OCI-LY7 (cell line): ENCODE measurements at regions not wholly inside any gene's neighbourhood (a gene's known extent, or its start where the extent isn't known, plus 50 kb on each side); places are given as distances from the start of the nearest gene placed in this dataset.

Experiments used
- BruUV-seq: library from RNA; stranded (reverse); fragments of 400-500 nt; replicated peaks from 2 replicates; lab custom pipeline; 2021; lab: Mats Ljungman, UMichigan
- CTCF ChIA-PET: fragments of 300-600 bp; sonication (Branson Sonifier 250); formaldehyde crosslinking; loops from one replicate; lab custom pipeline; 2022; ENCODE audit warnings: antibody characterized with exemption; ENCODE audit not compliant: unreplicated experiment; lab: Charles Lee
- POLR2A ChIA-PET: fragments of 300-600 bp; sonication (Branson Sonifier 250); formaldehyde crosslinking; loops from one replicate; lab custom pipeline; 2022; ENCODE audit warnings: antibody characterized with exemption; lab: Charles Lee
- DNase-seq: peaks from one replicate; pipeline ENCODE4 v3.0.0-alpha.2; 2015; ENCODE audit warnings: low spot score
- H2AFZ ChIP-seq: fragments of 200-600 bp; sonication (generic), shearing (Covaris generic); 2 replicates; pipeline ENCODE4 v1.6.1; 2014; ENCODE audit warnings: mild to moderate bottlenecking, antibody characterized with exemption, low read length, moderate library complexity
- H3K27ac ChIP-seq: fragments of 200-600 bp; sonication (generic); 2 replicates; pipeline ENCODE4 v1.5.1; 2014; ENCODE audit warnings: mixed run types, low read depth, mild to moderate bottlenecking, moderate library complexity, low read length, inconsistent platforms; ENCODE audit not compliant: poor library complexity, severe bottlenecking
- H3K36me3 ChIP-seq: fragments of 200-600 bp; sonication (generic); 2 replicates; pipeline ENCODE4 v1.6.1; 2014; ENCODE audit warnings: mild to moderate bottlenecking, antibody characterized with exemption, low read length, moderate library complexity, mixed read lengths; ENCODE audit not compliant: insufficient read depth
- H3K4me1 ChIP-seq: fragments of 200-600 bp; sonication (generic); 2 replicates; pipeline ENCODE4 v1.5.1; 2014; ENCODE audit warnings: mild to moderate bottlenecking, low read length; ENCODE audit not compliant: insufficient read depth, poor library complexity, severe bottlenecking
- H3K4me2 ChIP-seq: fragments of 200-600 bp; sonication (generic); 2 replicates; pipeline ENCODE4 v1.6.1; 2014; ENCODE audit warnings: mild to moderate bottlenecking, low read length
- H3K4me3 ChIP-seq: fragments of 200-600 bp; sonication (generic); 2 replicates; pipeline ENCODE4 v1.5.1; 2014; ENCODE audit warnings: mild to moderate bottlenecking, low read depth, low read length; ENCODE audit not compliant: poor library complexity, severe bottlenecking
- H3K79me2 ChIP-seq: fragments of 200-600 bp; sonication (generic); 2 replicates; pipeline ENCODE4 v1.6.1; 2016; ENCODE audit warnings: low read depth, mild to moderate bottlenecking, low read length, moderate library complexity, mixed read lengths; ENCODE audit not compliant: insufficient read depth
- H3K9me2 ChIP-seq: fragments of 200-600 bp; sonication (generic); 2 replicates; pipeline ENCODE4 v1.6.1; 2016; ENCODE audit warnings: mild to moderate bottlenecking, low read length, mixed read lengths; ENCODE audit not compliant: insufficient read depth
- H3K9me3 ChIP-seq: fragments of 200-600 bp; sonication (generic); 2 replicates; pipeline ENCODE4 v1.6.1; 2014; ENCODE audit warnings: mild to moderate bottlenecking, mixed run types, low read length, mixed read lengths
- H4K20me1 ChIP-seq: fragments of 200-600 bp; sonication (generic); 2 replicates; pipeline ENCODE4 v1.6.1; 2014; ENCODE audit warnings: mild to moderate bottlenecking, antibody characterized with exemption, low read length, moderate library complexity, mixed read lengths; ENCODE audit not compliant: insufficient read depth
- CTCF ChIP-seq: fragments of 200-600 bp; sonication (generic); conservative IDR thresholded peaks from 2 replicates; pipeline ENCODE4 v1.5.1; 2014; ENCODE audit warnings: mild to moderate bottlenecking, antibody characterized with exemption, low read length, moderate library complexity, mixed read lengths
- EZH2phosphoT487 ChIP-seq: fragments of 200-600 bp; sonication (generic); IDR thresholded peaks from 2 replicates; pipeline ENCODE4 v1.6.1; 2018; ENCODE audit warnings: low read depth, borderline replicate concordance, mild to moderate bottlenecking, mixed run types, antibody characterized with exemption, low read length, moderate library complexity, mixed read lengths
- intact Hi-C: fragments of 100-400 bp; cut with micrococcal nuclease; formaldehyde crosslinking; loops from one replicate; pipeline ENCODE4 v1.10.0; 2022; ENCODE audit not compliant: unreplicated experiment

- DNase-seq = no peak
- intact Hi-C loops = no loop called here
- CTCF ChIA-PET = interaction anchor here (0.6 to 1.3 kb wide), 3 partner anchors 86 to 223 kb away, joined by 3 to 9 read pairs (median 3); no protein-coding TSS in a partner anchor
- Histone ChIP-seq H3K4me1 (peaks cover 6% of the 10 kb centered on the region), H3K4me3 (no peak overlapping the region), H3K9me3 (no peaks in the 10 kb centered on the region), H3K4me2 (no peak overlapping the region), H3K36me3 (no peaks in the 10 kb centered on the region), H2AFZ (no peak overlapping the region), H3K79me2 (no peaks in the 10 kb centered on the region), H3K27ac (no peak overlapping the region), H3K9me2 (no peaks in the 10 kb centered on the region), H4K20me1 (no peaks in the 10 kb centered on the region)
- TF ChIP-seq CTCF (no peak), EZH2phosphoT487 (no peak)
- POLR2A ChIA-PET = no interaction called here
- BruUV-seq = no TSS peak
Measured at GRCh38 chr17:77055453-77055852, 85.3 kb upstream of the SEC14L1 start.

- CTCF ChIA-PET = interaction anchor here (1.0 kb wide), 1 partner anchor 190 kb away, joined by 4 read pairs; no protein-coding TSS in a partner anchor
- Histone ChIP-seq H3K9me2 (no peaks in the 10 kb centered on the region), H4K20me1 (no peaks in the 10 kb centered on the region), H3K36me3 (no peaks in the 10 kb centered on the region), H3K27ac (no peak overlapping the region), H3K79me2 (no peaks in the 10 kb centered on the region), H3K4me1 (peaks cover 6% of the 10 kb centered on the region), H2AFZ (no peak overlapping the region), H3K4me2 (no peak overlapping the region), H3K4me3 (no peak overlapping the region), H3K9me3 (no peaks in the 10 kb centered on the region)
- no peak for DNase-seq
- BruUV-seq = no TSS peak
- POLR2A ChIA-PET = interaction anchor here (0.7 kb wide), 1 partner anchor 45 kb away, joined by 5 read pairs; no protein-coding TSS in a partner anchor
- intact Hi-C loops = no loop called here
- no peak for TF ChIP-seq EZH2phosphoT487
- TF ChIP-seq CTCF = no peak
Measured at GRCh38 chr17:77058016-77058415, 82.8 kb upstream of the SEC14L1 start.

GRCh38 chr17:77061669-77062068, 79.1 kb upstream of the SEC14L1 start:
- POLR2A ChIA-PET = interaction anchor here (1.1 kb wide), 1 partner anchor 232 kb away, joined by 4 read pairs; no protein-coding TSS in a partner anchor

More at GRCh38 chr17:77061669-77062068, 79.1 kb upstream of the SEC14L1 start:
- H3K4me2 ChIP-seq = no peak overlapping the region
- no peak for DNase-seq
- CTCF ChIA-PET = no interaction called here
- TF ChIP-seq EZH2phosphoT487 = no peak
- no peak for TF ChIP-seq CTCF
- intact Hi-C loops = no loop called here
- H3K9me3 ChIP-seq = no peaks in the 10 kb centered on the region
- no peaks in the 10 kb centered on the region for H3K79me2 ChIP-seq
- H2AFZ ChIP-seq = no peak overlapping the region
- no peaks in the 10 kb centered on the region for H3K4me1 ChIP-seq
- H3K4me3 ChIP-seq = no peak overlapping the region
- no peaks in the 10 kb centered on the region for H4K20me1 ChIP-seq
- no peaks in the 10 kb centered on the region for H3K9me2 ChIP-seq
- BruUV-seq = no TSS peak
- no peaks in the 10 kb centered on the region for H3K36me3 ChIP-seq
- H3K27ac ChIP-seq = no peak overlapping the region
